Testis (tissue), 2 donors: ENCODE measurements at regions not wholly inside any gene's neighbourhood (a gene's known extent, or its start where the extent isn't known, plus 50 kb on each side); places are given as distances from the start of the nearest gene placed in this dataset.

ENCODE experiments used
- POLR2A ChIP-seq: fragments of 450-650 bp; IDR thresholded peaks from one replicate; pipeline ENCODE4 v1.6.1; 2017; ENCODE audit warnings: antibody characterized with exemption, mild to moderate bottlenecking, moderate library complexity
- TF ChIP-seq, protein P1 (sequence below), 3 experiments: fragments of 450-650 bp in 2 of 3; fragments of 200-600 bp in 1 of 3; sonication (generic) in 1 of 3; IDR thresholded peaks; one replicate each; pipeline ENCODE4 v1.5.1; 2016 to 2019; ENCODE audit warnings: antibody characterized with exemption in 3 of 3, mild to moderate bottlenecking in 2 of 3, moderate library complexity in 1 of 3

DNA sequence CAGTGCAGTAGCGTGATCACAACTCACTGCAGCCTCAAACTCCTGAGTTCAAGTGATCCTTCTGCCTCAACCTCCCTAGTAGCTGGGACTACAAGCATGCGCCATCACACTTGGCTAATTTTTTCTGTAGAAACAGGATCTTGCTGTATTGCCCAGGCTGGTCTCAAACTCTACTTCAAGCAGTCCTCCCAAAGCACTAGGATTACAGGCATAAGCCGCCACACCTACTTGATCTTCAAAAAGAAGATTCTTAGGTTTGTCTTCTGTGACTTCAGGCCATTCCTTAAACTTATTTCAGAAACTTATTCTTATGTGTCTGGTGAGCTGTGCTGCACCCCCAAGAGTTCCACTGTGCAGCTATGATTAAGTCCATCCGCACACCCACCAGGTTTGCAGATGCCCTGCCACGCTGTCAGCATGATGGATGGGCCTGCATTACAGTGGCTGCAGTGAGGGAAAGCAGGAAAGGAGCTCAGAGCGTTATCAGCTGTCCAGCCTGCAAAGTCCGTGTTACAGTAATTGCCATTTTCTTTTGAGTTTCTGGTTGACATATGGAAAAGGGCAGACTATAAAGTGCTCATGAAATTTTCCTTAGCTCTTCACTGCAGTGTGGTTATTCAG lies 146.6 kb downstream of the AASDH start:
- TF ChIP-seq, protein P1, sequence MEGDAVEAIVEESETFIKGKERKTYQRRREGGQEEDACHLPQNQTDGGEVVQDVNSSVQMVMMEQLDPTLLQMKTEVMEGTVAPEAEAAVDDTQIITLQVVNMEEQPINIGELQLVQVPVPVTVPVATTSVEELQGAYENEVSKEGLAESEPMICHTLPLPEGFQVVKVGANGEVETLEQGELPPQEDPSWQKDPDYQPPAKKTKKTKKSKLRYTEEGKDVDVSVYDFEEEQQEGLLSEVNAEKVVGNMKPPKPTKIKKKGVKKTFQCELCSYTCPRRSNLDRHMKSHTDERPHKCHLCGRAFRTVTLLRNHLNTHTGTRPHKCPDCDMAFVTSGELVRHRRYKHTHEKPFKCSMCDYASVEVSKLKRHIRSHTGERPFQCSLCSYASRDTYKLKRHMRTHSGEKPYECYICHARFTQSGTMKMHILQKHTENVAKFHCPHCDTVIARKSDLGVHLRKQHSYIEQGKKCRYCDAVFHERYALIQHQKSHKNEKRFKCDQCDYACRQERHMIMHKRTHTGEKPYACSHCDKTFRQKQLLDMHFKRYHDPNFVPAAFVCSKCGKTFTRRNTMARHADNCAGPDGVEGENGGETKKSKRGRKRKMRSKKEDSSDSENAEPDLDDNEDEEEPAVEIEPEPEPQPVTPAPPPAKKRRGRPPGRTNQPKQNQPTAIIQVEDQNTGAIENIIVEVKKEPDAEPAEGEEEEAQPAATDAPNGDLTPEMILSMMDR (IDR thresholded peaks at IDR 0.05): no peak
- no peak for TF ChIP-seq POLR2A
